Renal cortex interstitium (tissue), 11 donors: ENCODE measurements at regions not wholly inside any gene's neighbourhood (a gene's known extent, or its start where the extent isn't known, plus 50 kb on each side); places are given as distances from the start of the nearest gene placed in this dataset.
A peak's percentile ranks its signal among the peaks of the same experiment; 100 is the strongest.
"Not testable (repeated sequence)": the region's sequence is repeated elsewhere in the genome, so short reads cannot be mapped to it uniquely, and the experiment has no call there.

Source experiments
- DNase-seq, 11 donors: peaks; one replicate each; pipeline ENCODE4 v3.0.0-alpha.2; 2013; ENCODE audit warnings: low read depth in 9 of 11, low spot score in 4 of 11; ENCODE audit errors: extremely low read depth in 1 of 11

- DNase-seq = no peak
These were observed 419.7 kb downstream of the CHSY3 start for GRCh38 chr5:130323804-130324454.

GRCh38 chr5:130321931-130322330 is 417.7 kb downstream of the CHSY3 start:
- DNase-seq = no peak

- DNase-seq = peak in 10 of 11 donors; percentile 12 to 79 (median 32)
These were observed 412.9 kb downstream of the CHSY3 start for GRCh38 chr5:130316971-130317680.

GRCh38 chr5:130295235-130295634 is 391.0 kb downstream of the CHSY3 start:
- DNase-seq = no peak

- not testable (repeated sequence) for DNase-seq
These were observed 390.5 kb downstream of the CHSY3 start for GRCh38 chr5:130294798-130295197.

- no peak for DNase-seq
These were observed 386.0 kb downstream of the CHSY3 start for GRCh38 chr5:130290219-130290618.

- DNase-seq = no peak
These were observed 385.1 kb downstream of the CHSY3 start for GRCh38 chr5:130289132-130290088.

- no peak for DNase-seq
These were observed 383.2 kb downstream of the CHSY3 start for GRCh38 chr5:130287438-130287837.

GRCh38 chr5:130286971-130287370 is 382.7 kb downstream of the CHSY3 start:
- no peak for DNase-seq

- no peak for DNase-seq
These were observed 377.8 kb downstream of the CHSY3 start for GRCh38 chr5:130282049-130282448.

GRCh38 chr5:130280528-130281217 is 376.4 kb downstream of the CHSY3 start:
- no peak for DNase-seq

GRCh38 chr5:130279386-130279785 is 375.1 kb downstream of the CHSY3 start:
- DNase-seq = no peak

GRCh38 chr5:130278136-130278535 is 373.9 kb downstream of the CHSY3 start:
- no peak for DNase-seq

- no peak for DNase-seq
These were observed 373.3 kb downstream of the CHSY3 start for GRCh38 chr5:130277522-130277921.

GRCh38 chr5:130277002-130277401 is 372.7 kb downstream of the CHSY3 start:
- no peak for DNase-seq

GRCh38 chr5:130272837-130273236 is 368.6 kb downstream of the CHSY3 start:
- DNase-seq = no peak

- no peak for DNase-seq
These were observed 366.5 kb downstream of the CHSY3 start for GRCh38 chr5:130270786-130271185.

GRCh38 chr5:130268489-130268888 is 364.2 kb downstream of the CHSY3 start:
- DNase-seq = no peak

- DNase-seq = no peak
These were observed 363.7 kb downstream of the CHSY3 start for GRCh38 chr5:130267926-130268325.
